OCI-LY7 (cell line): ENCODE measurements at regions not wholly inside any gene's neighbourhood (a gene's known extent, or its start where the extent isn't known, plus 50 kb on each side); places are given as distances from the start of the nearest gene placed in this dataset.
"Not testable (repeated sequence)": the region's sequence is repeated elsewhere in the genome, so short reads cannot be mapped to it uniquely, and the experiment has no call there.

Experiments
- BruUV-seq: library from RNA; stranded (reverse); fragments of 400-500 nt; replicated peaks from 2 replicates; lab custom pipeline; 2021; lab: Mats Ljungman, UMichigan
- CTCF ChIA-PET: fragments of 300-600 bp; sonication (Branson Sonifier 250); formaldehyde crosslinking; loops from one replicate; lab custom pipeline; 2022; ENCODE audit warnings: antibody characterized with exemption; ENCODE audit not compliant: unreplicated experiment; lab: Charles Lee
- POLR2A ChIA-PET: fragments of 300-600 bp; sonication (Branson Sonifier 250); formaldehyde crosslinking; loops from one replicate; lab custom pipeline; 2022; ENCODE audit warnings: antibody characterized with exemption; lab: Charles Lee
- DNase-seq: peaks from one replicate; pipeline ENCODE4 v3.0.0-alpha.2; 2015; ENCODE audit warnings: low spot score
- H2AFZ ChIP-seq: fragments of 200-600 bp; sonication (generic), shearing (Covaris generic); 2 replicates; pipeline ENCODE4 v1.6.1; 2014; ENCODE audit warnings: mild to moderate bottlenecking, antibody characterized with exemption, low read length, moderate library complexity
- H3K27ac ChIP-seq: fragments of 200-600 bp; sonication (generic); 2 replicates; pipeline ENCODE4 v1.5.1; 2014; ENCODE audit warnings: mixed run types, low read depth, mild to moderate bottlenecking, moderate library complexity, low read length, inconsistent platforms; ENCODE audit not compliant: poor library complexity, severe bottlenecking
- H3K36me3 ChIP-seq: fragments of 200-600 bp; sonication (generic); 2 replicates; pipeline ENCODE4 v1.6.1; 2014; ENCODE audit warnings: mild to moderate bottlenecking, antibody characterized with exemption, low read length, moderate library complexity, mixed read lengths; ENCODE audit not compliant: insufficient read depth
- H3K4me1 ChIP-seq: fragments of 200-600 bp; sonication (generic); 2 replicates; pipeline ENCODE4 v1.5.1; 2014; ENCODE audit warnings: mild to moderate bottlenecking, low read length; ENCODE audit not compliant: insufficient read depth, poor library complexity, severe bottlenecking
- H3K4me2 ChIP-seq: fragments of 200-600 bp; sonication (generic); 2 replicates; pipeline ENCODE4 v1.6.1; 2014; ENCODE audit warnings: mild to moderate bottlenecking, low read length
- H3K4me3 ChIP-seq: fragments of 200-600 bp; sonication (generic); 2 replicates; pipeline ENCODE4 v1.5.1; 2014; ENCODE audit warnings: mild to moderate bottlenecking, low read depth, low read length; ENCODE audit not compliant: poor library complexity, severe bottlenecking
- H3K79me2 ChIP-seq: fragments of 200-600 bp; sonication (generic); 2 replicates; pipeline ENCODE4 v1.6.1; 2016; ENCODE audit warnings: low read depth, mild to moderate bottlenecking, low read length, moderate library complexity, mixed read lengths; ENCODE audit not compliant: insufficient read depth
- H3K9me2 ChIP-seq: fragments of 200-600 bp; sonication (generic); 2 replicates; pipeline ENCODE4 v1.6.1; 2016; ENCODE audit warnings: mild to moderate bottlenecking, low read length, mixed read lengths; ENCODE audit not compliant: insufficient read depth
- H3K9me3 ChIP-seq: fragments of 200-600 bp; sonication (generic); 2 replicates; pipeline ENCODE4 v1.6.1; 2014; ENCODE audit warnings: mild to moderate bottlenecking, mixed run types, low read length, mixed read lengths
- H4K20me1 ChIP-seq: fragments of 200-600 bp; sonication (generic); 2 replicates; pipeline ENCODE4 v1.6.1; 2014; ENCODE audit warnings: mild to moderate bottlenecking, antibody characterized with exemption, low read length, moderate library complexity, mixed read lengths; ENCODE audit not compliant: insufficient read depth
- CTCF ChIP-seq: fragments of 200-600 bp; sonication (generic); conservative IDR thresholded peaks from 2 replicates; pipeline ENCODE4 v1.5.1; 2014; ENCODE audit warnings: mild to moderate bottlenecking, antibody characterized with exemption, low read length, moderate library complexity, mixed read lengths
- intact Hi-C: fragments of 100-400 bp; cut with micrococcal nuclease; formaldehyde crosslinking; loops from one replicate; pipeline ENCODE4 v1.10.0; 2022; ENCODE audit not compliant: unreplicated experiment

- intact Hi-C loops = no loop called here
- Histone ChIP-seq H3K79me2 (no peaks in the 10 kb centered on the region), H3K4me3 (no peak overlapping the region), H3K4me2 (no peak overlapping the region), H2AFZ (no peak overlapping the region), H3K9me3 (no peaks in the 10 kb centered on the region), H3K27ac (no peak overlapping the region), H3K9me2 (no peaks in the 10 kb centered on the region), H3K4me1 (no peaks in the 10 kb centered on the region), H4K20me1 (no peaks in the 10 kb centered on the region), H3K36me3 (no peaks in the 10 kb centered on the region)
- DNase-seq = no peak
- CTCF ChIA-PET = no interaction called here
- POLR2A ChIA-PET = no interaction called here
- TF ChIP-seq CTCF = no peak
- BruUV-seq = no TSS peak
Observed at GRCh38 chr16:86272744-86273143, 237.6 kb upstream of the FOXF1 start.

- CTCF ChIA-PET = no interaction called here
- Histone ChIP-seq H3K9me3 (no peaks in the 10 kb centered on the region), H3K79me2 (no peaks in the 10 kb centered on the region), H3K27ac (no peak overlapping the region), H2AFZ (no peak overlapping the region), H3K9me2 (no peaks in the 10 kb centered on the region), H3K36me3 (no peaks in the 10 kb centered on the region), H3K4me1 (no peaks in the 10 kb centered on the region), H3K4me2 (no peak overlapping the region), H3K4me3 (no peak overlapping the region), H4K20me1 (no peaks in the 10 kb centered on the region)
- TF ChIP-seq CTCF = no peak
- intact Hi-C loops = no loop called here
- DNase-seq = no peak
- no TSS peak for BruUV-seq
- POLR2A ChIA-PET = no interaction called here
Observed at GRCh38 chr16:86277221-86277620, 233.1 kb upstream of the FOXF1 start.

GRCh38 chr16:86277859-86278258 lies 232.5 kb upstream of the FOXF1 start:
- H2AFZ ChIP-seq, BruUV-seq, H3K79me2 ChIP-seq, DNase-seq, CTCF ChIA-PET, H3K4me2 ChIP-seq, H3K36me3 ChIP-seq, H3K4me1 ChIP-seq, H3K27ac ChIP-seq, H3K4me3 ChIP-seq, H4K20me1 ChIP-seq, H3K9me3 ChIP-seq, intact Hi-C loops, POLR2A ChIA-PET, H3K9me2 ChIP-seq: not testable (repeated sequence)
